Activated CD4-positive, alpha-beta T cell treated with anti-CD3 and anti-CD28 coated beads for 48 hours (primary cell): ENCODE measurements at regions not wholly inside any gene's neighbourhood (a gene's known extent, or its start where the extent isn't known, plus 50 kb on each side); places are given as distances from the start of the nearest gene placed in this dataset.

ENCODE experiments used
- DNase-seq: peaks from one replicate; pipeline ENCODE4 v3.0.0-alpha.2; 2020

- DNase-seq = peak; percentile 47
These were observed 173.9 kb upstream of the SP4 start for GRCh38 chr7:21253740-21254687.

GRCh38 chr7:21256310-21256877 is 171.5 kb upstream of the SP4 start:
- peak; percentile 14 for DNase-seq

DNA sequence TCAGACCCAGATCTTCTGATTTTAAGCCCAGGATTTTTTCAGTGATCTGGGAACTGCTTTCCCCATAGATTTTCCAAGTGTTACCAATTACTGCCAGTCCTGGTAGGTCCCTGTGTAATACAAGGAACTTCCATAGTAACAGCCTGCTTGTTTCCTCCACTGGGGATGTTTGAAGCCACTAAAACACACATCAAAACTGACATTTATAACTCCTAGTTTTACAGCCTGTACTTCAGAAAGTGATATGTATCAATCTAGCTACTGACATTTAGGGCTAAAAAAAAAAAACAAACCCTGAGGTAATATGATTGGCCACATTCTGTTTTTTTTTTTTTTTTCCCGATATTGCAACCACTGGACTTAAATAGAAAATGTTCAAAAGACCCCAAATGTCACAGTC is 166.9 kb upstream of the SP4 start:
- no peak for DNase-seq

DNA sequence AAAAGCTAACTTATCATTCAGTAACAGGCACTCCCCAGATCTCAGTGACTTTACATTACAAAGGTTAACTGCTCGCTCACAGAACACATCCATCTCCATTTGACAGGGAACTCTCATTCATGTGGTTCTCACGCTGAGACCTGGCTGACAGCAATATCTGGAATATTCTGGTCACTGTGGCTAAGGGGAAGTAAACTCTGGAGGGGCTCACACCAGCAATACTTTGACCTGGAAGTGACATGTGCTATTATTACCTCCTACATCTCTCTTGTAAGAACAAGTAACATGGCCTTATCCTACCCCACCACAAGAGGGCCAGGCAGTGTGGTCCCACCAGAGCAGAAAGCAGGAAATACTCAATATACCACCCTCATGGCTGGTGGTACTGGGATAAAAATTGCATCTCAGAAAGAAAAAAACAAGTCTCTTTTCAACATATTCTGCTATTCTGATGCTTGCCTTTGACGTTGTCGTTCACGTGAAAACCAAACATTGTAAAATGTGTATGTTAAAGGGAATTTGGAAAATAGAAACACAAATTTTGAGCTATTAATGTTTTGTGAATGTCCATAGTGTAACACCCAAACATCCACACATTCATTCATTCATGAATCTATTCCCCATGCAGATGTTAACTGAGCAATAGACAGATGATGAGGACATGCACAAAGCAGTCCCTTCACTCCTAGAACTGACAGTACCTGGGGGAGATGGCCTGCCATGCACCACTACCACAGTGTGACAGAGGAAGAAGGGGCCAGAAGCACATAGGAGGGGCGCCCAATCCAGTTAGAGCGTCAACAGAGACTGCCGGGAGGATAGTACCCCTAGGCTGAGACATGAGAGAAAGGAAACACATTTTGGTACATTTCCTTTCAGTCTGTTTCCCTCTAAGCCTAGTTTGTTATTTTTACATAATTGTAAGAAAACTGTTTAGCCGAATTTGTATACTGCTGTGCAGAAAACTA is 166.0 kb upstream of the SP4 start:
- peak; percentile 62 for DNase-seq

DNA sequence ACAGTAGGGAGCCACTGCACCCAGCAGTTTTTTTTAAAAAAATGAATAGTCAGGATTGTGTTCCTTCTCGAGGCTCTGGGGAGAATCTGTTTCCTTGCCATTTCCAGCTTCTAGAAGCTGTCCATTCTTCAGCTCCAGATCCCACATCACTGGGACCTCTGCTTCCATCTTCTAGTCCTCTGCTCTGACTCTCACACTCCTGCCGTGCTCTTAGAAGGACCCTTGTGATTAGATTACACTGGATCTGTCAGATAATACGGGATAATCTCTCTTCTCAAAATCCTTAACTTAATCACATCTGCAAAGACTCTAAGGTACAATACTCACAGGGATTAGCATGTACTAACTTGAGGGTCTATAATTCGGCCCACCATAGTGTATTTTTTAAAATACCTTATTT is 158.9 kb upstream of the SP4 start:
- no peak for DNase-seq

GRCh38 chr7:21276471-21277035 is 151.3 kb upstream of the SP4 start:
- no peak for DNase-seq

- no peak for DNase-seq
These were observed 148.9 kb upstream of the SP4 start for GRCh38 chr7:21278944-21279343.

DNA sequence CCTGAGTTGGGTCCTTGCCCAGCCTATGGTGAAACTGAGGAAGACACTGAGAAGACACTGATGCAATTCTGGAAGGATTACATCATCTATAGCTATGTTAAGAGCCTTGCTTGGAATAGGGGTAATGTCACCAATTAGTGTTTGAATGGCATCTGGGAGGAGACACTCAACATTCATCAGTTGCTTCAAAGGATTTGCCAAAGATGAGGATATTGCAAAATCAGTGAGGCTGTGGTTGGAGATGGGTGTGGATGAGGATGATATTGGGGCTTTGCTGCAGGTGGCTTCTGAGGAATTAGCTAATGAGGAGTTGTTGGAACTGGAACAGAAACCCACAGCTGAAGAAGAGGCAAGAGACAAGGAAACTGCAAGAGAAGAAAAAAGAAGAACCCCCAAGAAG is 146.7 kb upstream of the SP4 start:
- DNase-seq = no peak

DNA sequence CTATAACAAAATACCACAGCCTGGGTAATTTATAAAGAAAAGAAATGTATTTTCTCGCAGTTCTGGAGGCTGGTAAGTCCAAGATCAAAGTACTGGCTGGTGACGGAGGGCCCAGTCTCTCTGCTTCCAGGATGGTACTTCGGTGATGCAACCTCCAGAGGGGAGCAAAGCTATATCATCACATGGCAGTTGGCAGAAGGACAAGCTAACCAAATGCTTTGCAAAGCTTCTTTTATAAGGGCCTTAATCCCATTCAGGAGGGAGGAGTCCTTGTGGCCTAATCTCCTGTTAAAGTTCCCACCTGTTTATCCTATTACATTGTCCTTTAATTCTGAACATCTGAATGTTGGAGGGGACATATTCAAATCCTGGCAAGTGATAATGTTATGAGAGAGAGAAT is 134.1 kb upstream of the SP4 start:
- no peak for DNase-seq

- DNase-seq = no peak
These were observed 128.1 kb upstream of the SP4 start for GRCh38 chr7:21299766-21300165.

GRCh38 chr7:21300692-21301091 is 127.2 kb upstream of the SP4 start:
- peak; percentile 8 for DNase-seq

DNA sequence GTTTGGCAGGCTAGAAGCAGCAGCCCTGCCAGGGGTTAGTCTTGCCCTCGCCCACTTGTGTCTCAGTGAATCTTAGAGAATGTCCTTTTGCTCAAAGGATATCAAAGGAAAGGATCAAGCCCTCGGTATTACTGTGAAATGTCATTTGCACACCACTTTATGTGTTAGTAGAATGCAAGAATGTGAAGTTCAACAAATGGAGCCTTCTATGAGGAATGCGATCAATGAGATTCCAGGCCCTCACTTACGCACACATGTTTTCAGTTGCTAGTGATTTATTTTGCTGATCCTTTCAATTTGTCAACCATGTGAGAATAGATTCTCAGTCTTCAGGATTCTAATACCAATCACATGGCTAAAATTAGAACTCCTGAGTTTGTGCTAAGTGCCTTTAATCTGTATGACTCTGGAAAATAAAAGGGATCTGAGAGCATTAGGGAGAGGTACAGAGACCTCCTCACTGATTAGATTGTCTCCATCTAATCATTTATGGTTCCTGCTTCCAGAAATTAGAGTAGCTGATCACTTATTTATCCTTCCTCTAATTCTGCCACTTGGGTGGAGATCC is 123.0 kb upstream of the SP4 start:
- DNase-seq = no peak

DNA sequence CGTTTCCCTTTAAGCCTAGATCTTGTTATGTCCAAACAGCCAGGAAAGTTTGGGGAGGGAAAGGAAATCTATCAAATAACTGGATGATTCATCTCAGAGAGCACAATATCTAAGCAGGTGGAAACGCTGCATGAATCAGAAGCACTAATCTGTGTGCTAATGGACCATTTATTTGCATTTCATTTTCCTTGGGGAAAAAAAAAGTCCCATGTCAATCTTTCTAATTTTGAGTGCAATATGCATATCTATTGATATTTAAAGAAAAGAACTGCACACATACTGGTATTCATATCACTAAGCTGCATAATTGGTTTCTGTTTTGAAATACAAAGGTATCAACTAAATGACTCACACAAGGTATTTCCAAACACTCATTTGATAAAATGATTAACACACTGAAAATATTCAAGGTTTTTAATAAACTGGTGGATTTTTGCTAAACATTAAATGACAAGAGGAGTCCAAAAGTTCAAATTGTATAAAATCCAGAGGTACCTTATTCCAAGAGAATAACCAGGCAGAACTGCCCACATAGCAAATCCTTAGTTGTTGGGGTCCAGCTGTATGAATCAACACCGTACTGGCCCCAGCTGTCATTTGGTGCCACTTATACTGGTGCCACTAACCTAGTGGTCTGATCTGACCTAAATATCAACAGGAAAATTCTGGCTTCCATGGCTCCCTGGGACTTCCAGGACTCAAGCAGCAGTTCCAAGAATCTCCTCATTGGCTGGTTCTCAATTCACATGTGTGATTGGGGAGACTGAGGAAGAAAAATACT is 122.2 kb upstream of the SP4 start:
- DNase-seq = no peak

DNA sequence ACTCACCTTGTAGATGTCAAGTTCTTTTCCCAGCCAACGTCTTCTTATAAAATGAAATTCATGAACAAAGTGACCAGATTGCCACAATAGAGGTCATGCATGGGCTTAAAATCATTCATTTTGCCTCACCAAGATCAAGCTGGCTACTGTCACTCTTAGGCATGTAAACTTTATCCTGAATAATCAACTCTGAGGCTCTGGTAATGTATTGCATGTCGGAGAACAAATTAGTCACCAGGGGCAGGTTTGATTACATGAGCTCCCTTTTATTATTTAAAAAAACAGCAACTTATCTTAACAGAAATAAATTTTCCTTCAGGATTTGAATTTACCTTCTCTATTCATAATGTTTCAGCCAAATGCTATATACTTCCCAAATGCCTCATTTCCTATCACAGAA is 112.9 kb upstream of the SP4 start:
- no peak for DNase-seq

DNA sequence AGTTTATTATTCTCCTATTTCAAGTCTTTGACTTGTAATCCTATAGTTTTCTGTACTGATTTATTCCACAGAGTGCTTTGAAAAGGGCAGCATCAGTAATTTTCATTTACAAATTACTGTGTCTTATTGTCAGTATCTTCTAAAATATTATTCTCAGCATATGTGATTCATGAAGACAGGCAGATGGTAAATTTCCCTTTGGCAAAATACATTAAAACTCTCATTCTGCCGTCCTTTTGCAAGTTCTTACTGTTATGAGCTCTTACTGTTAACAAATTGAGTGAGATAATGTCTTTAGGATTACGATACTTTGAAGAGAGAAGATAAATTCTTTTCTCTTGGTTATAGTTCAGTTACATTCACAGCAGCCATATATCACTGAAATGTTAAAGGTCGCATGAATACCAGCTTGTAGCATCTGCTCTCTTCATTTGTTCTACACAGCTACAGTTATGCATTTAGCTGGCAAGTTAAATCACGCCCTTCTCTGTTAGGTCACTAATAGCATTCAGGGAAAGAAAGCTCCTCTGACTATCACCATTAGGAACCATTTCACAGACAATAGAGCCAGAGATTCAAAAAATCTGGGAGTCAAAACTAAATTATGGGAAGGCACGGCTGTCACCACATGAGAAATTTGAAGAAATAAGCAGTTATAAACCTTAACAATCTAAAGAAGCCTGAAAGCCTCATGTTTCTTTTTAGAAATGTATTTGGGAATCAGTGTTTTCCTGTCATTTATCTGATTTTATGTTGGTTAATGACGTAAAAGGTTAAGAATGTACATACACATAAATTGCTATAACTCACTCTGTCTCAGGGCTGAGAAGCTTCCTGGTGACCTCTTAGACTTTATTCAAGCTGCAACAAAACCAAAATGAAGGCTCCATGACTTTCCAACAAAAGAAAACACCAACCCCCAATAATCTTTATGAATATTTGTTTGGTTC is 109.6 kb upstream of the SP4 start:
- DNase-seq = no peak

DNA sequence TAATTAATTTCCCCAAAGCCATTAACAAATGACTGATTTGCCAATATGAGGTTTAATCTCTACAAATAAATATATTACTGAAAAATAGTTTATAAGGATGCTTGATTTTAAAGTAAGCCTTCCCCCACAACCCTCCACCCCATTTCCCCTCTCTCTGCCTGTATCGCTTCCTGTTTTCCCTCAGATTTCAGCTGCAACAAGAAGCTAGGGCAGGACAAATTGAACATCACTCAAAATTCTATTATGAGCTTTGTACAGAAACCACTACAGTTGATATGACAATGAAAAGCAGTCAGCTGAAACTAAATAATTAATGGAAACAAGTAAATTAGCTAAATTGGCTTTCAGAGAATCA is 109.0 kb upstream of the SP4 start:
- DNase-seq = no peak

- no peak for DNase-seq
These were observed 101.6 kb upstream of the SP4 start for GRCh38 chr7:21326241-21326640.

- no peak for DNase-seq
These were observed 101.0 kb upstream of the SP4 start for GRCh38 chr7:21326921-21327320.

DNA sequence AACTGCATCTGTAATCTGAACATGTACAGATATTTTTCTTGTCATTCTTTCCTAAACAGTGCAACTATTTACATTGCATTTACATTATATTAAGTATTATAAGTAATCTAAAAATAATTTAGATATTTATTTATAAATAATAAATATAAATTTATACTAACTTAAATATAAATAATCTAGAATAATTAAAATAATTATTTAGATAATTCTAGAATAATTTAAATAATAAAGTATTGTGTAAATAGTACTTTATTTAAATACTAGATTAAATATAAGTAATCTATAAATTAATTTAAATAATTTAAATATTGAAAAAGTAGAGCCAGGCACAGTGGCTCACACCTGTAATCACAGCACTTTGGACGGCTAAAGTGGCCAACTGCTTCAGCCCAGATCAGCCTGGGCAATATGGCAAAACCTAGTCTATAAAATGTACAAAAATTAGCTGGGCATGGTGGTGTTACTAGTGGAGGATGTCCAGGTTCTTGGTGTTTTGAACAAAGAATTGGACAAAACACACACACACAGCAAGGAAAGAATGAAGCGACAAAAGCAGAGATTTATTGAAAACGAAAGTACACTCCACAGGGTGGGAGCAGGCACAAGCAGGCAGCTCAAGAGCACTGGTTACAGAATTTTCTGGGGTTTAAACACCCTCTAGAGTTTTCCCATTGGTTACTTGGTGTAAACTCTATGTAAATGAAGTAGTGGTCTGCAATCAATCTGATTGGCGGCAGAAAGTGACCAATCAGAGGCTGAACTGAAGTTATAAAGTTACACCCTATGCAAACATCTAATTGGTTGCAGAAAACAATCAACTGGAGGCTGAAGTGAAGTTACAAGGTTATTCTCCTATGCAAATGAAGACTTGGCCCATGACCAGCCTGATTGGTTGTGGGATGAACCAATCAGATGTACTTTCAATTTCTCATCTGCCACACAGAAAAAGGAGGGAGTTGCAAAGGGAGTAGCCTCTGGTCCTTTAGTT is 100.2 kb upstream of the SP4 start:
- DNase-seq = no peak
